Ramos (cell line): ENCODE measurements at regions not wholly inside any gene's neighbourhood (a gene's known extent, or its start where the extent isn't known, plus 50 kb on each side); places are given as distances from the start of the nearest gene placed in this dataset.

ENCODE experiments used
- in situ Hi-C: fragments of 300-500 bp; cut with MboI; formaldehyde crosslinking; loops from one replicate; pipeline ENCODE4 v1.14.3; 2022; ENCODE audit warnings: low sequenced_read_pairs; ENCODE audit not compliant: unreplicated experiment

- in situ Hi-C loops = no loop called here
Observed at GRCh38 chr21:17688912-17689874, 76.5 kb upstream of the BTG3 start.

GRCh38 chr21:17682924-17683323 lies 70.2 kb upstream of the BTG3 start:
- in situ Hi-C loops = no loop called here

GRCh38 chr21:17679002-17679600 lies 66.4 kb upstream of the BTG3 start:
- in situ Hi-C loops = loop anchor here (10.0 kb wide), 1 partner anchor 236 kb away; no protein-coding TSS in a partner anchor

GRCh38 chr21:17676930-17677329 lies 64.2 kb upstream of the BTG3 start:
- in situ Hi-C loops = loop anchor here (10.0 kb wide), 1 partner anchor 238 kb away; no protein-coding TSS in a partner anchor

- in situ Hi-C loops = loop anchor here (10.0 kb wide), 1 partner anchor 241 kb away; no protein-coding TSS in a partner anchor
Observed at GRCh38 chr21:17674106-17674505, 61.4 kb upstream of the BTG3 start.

GRCh38 chr21:17673261-17674020 lies 60.7 kb upstream of the BTG3 start:
- in situ Hi-C loops = loop anchor here (10.0 kb wide), 1 partner anchor 241 kb away; no protein-coding TSS in a partner anchor

GRCh38 chr21:17671733-17672132 lies 59.0 kb upstream of the BTG3 start:
- in situ Hi-C loops = loop anchor here (10.0 kb wide), 1 partner anchor 243 kb away; no protein-coding TSS in a partner anchor

GRCh38 chr21:17668479-17669140 lies 55.9 kb upstream of the BTG3 start:
- in situ Hi-C loops = no loop called here

- in situ Hi-C loops = no loop called here
Observed at GRCh38 chr21:17667256-17667655, 54.6 kb upstream of the BTG3 start.
